GM19463 (cell line): ENCODE measurements at regions not wholly inside any gene's neighbourhood (a gene's known extent, or its start where the extent isn't known, plus 50 kb on each side); places are given as distances from the start of the nearest gene placed in this dataset.

Experiments
- ATAC-seq: cut with Tn5 transposase; IDR thresholded peaks from one replicate; pipeline ENCODE4 v1.9.1; 2021; ENCODE audit warnings: mild to moderate bottlenecking, moderate library complexity; ENCODE audit not compliant: unreplicated experiment

DNA sequence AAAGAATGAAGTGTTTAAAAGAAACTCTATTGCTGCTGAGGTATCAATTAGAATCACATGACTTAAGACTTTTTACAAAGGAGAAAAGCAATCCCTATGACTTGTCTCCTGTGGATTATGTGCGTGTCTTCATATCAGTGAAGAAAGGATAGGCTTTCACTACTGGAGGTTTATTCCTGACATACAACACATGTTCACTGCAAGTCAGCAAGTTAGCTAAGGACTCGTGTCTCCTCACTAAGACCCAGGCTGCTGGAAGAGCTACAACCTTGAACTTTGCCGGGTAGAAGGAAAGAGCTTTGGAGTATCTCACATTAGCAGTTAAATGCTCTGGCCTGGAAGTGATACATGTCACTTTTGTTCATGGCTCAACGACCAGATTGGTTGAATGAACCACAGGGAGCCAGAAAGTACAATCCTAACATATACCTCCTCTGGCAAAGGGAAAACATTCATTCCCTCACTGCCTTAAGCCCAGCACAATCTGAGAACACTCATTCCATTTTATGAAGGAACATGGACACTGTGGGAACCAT, 215.3 kb downstream of the RNF152 start:
- ATAC-seq = no peak

DNA sequence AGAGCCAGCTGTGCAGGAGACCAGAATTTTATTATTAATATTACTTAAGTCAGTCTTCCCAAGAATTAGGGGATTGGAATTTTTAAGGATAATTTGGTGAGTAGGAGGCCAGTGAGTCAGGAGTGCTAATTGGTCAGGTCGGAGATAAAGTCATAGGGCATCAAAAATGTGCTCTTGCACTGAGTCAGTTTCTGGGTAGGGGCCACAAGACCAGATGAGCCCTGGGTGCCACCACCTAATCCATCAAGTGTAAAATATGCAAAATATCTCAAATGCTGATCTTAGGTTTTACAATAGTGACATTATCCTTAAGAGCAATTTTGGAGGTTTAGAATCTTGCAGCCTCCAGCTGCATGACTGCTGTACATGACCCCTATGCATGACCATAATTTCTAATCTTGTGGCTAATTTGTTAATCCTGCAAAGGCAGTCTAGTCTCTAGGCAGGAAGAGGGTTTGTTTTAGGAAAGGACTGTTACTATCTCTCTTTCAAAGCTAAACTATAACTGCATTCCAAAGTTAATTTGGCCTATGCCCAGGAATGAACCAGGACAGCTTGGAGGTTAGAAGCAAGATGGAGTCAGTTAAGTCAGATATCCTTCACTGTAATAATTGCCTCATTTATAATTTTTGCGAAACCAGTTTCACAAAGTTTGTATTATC, 215.9 kb downstream of the RNF152 start:
- ATAC-seq = no peak

DNA sequence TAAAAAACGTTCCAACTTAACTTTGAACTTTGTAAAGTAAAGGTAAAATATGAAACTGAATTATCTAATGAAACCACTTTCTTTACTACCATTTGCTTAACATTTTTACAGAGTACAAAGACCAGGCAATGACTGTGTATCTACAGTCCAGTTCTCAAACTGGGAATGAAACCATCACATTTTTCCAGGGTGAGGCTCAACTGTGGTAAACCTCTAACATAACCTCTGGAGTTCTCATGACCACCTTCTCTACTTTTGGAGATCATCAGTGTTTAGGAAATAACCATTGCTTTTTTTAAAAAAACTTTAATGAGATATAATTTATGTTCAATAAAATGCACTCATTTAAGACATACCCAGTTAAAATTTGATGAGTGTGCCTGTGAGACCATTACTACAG, 223.5 kb downstream of the RNF152 start:
- ATAC-seq = no peak

DNA sequence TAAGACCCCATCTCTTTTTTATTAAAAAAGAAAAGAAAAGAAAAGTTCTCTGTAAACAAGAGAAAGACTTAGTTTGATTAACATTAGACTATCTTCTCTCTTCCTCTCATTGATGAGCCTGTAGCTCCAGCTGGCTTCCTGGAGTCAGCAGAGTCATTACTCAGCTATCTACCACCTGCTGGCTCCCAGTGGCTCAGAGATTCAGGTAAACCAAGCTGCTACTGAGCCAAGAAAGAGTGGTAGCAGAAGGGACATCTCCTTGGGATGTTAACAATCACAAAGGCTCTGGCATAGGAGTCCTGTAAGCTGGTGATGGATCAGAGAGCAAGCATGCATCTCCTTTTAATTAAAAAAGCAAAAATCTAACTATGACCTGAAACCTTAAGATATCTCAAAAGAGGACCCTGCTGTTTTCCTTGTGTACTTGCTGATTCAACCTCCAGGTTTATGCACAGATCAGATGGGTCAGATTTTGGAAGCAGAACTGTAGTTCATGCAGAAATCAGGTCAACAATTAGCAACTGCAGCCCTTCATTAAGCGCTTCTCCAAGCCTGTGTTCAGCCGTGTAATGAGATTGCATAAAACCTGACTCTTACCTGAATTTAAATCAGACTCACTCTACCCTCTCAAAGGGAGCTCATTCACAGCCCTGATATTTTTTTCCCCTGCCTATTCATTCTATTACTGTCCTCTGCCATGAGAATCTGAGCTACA, 225.8 kb downstream of the RNF152 start:
- no peak for ATAC-seq

DNA sequence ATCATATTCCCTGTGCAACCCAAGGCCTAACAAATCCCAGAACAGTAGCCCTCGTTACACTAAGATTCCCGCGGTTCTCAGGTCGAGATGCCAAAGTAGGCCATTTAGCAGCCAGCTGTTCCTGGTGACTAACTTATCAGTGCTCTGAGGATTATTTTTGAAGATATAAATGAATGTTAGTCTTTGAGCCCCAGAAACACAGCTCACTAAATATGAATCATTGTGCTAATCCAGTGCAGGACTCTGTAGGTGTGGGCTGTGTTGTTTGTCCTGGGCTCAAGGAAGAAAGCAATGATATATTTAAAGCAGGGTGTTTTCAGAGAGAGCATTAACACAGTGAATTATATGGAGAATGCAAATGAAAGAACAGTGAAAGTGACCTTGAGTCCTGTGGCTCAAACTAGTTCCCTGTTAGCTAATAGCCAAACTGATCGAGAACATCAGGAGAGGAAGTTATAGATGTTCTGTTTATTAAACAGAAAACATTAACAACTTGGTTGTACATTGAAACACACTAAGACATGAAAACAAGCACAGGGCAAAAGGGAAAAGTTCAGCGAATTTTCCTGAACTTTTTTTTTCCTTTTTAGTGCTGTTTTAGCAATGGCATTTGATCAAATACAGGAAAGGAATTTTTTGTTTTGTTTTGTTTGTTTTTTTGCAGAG, 228.3 kb downstream of the RNF152 start:
- ATAC-seq = no peak

DNA sequence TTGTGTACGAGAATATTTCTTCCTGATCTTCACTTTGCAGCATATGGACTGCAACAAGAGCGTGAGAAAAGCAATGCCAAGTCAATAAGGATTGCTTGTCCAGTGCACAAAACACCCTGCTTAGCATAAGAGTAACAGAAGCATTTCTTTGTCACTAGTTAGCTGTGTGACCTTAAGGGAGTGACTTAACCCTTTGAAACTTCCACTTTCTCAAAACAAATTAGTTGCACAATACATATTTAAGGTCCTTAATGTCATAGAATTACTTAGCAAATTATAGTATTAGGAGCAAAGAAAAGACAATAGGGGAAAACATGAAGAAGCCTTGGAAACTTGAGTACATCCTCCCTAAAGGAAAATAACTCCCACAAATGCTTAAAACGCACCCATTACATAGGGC, 230.1 kb downstream of the RNF152 start:
- no peak for ATAC-seq

DNA sequence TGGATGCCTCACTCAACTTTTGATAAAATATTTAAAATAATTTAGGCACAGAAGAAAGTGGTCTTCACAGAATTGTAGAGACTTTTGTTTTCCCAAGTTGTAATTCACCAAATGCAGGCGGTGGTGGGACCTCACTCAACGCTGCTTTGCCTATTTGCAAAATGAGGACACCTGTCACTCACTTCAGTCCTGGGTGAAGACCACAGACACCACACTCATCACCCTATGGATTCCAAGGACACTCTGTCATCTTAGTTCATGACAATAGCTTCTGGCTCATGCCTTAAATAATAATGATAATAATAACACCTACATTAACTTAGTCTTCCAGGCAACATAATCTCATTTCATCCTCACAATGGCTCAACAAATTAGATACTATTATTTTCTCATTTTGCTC, 234.4 kb downstream of the RNF152 start:
- no peak for ATAC-seq

DNA sequence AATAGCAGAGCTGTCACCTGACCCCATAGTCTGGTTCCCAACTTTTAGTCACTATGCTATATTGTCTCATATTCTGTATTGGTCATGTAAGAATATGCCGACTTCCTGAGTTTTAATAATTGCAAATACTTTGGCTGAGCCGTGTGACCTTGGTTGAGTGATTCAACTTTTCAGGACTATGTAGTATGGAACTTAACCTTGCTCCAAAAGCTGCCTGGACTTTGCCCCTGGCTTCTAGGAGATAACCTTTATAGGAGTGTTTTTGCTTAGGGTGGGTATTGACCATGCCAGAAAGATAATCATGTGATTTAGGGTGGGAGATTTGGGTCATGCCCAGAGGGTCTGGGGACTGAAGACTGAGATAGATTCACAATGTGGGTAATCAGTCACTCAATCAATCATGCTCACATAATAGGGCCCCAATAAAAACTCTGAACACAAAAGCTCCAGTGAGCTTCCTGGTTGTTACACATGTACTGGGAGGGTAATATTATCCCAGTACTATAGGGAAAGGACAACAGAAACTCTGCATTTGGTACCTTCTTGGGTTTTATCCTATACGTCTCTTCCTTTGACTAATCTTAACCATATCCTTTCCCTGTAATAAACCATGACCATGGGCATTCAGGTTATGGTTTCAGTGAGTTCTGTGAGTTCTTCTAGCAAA, 235.6 kb downstream of the RNF152 start:
- no peak for ATAC-seq

DNA sequence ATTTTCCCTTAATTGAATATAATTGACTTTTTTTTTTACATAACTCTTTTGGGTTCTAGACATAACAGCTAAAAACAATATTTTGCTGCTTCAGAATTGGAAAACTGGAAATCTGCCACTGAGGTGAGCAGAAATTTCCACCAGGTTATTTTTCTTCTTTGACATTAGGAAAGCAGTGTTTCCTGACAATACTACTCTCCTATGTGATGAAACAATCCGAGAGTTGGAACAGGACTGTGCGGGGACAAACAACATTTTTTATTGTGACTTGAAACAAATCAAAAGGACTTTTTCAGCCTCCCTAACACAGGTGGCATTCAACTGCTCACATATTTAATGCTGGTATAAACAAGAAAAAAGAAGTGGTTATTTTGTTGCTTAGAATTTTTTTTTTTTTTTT, 237.2 kb downstream of the RNF152 start:
- no peak for ATAC-seq

DNA sequence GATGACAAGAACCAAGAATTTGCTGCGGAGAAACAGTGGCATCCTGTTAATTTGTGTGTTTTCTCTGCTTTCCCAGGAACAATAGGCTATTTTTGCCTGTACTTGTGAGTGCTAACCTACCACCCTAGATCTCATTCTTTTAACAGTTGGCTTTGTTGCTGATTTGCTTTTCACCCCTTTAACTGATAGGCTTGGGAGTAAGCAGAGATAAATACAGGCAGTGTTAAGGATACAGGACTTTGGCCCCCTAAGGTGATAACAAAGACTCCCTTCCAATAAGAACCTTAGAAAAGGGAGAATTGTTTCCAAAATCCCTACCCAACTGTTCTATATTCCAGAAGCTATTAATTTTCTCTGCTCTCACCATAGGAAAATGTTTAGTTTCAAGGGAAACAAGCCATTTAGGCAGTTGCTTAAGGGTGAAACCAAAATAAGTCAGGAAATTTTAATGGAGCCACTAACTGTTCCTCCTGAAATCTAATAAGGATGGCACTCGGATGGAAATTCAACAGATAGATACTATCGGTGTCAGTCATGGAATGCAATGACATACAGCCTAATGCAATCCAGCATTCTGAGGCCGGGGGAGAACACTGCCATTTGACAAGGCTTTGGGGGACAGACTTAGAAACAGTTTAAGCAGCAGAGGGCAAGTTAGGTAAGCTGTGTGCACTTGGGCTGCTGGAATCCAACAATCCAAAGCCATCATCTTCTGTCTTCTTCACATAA, 238.8 kb downstream of the RNF152 start:
- ATAC-seq = no peak

DNA sequence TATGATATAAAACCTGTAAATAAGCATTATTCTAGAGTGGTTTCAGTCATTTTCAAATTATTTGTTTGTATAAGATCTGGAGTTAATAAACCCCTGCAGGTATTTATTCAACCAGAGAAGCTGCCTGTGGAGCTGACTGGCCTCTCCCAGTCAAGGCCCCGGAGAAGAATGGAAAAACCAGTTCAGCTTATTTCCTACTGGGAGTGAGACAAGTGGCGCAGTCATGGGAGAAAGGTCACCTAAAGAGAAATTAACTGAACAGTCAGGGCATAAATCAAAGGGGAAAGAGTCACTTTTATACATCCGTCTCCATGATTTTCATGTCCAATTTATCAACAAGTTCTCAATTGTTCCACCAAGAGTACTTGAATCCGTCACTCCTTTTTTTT, 240.9 kb downstream of the RNF152 start:
- no peak for ATAC-seq

DNA sequence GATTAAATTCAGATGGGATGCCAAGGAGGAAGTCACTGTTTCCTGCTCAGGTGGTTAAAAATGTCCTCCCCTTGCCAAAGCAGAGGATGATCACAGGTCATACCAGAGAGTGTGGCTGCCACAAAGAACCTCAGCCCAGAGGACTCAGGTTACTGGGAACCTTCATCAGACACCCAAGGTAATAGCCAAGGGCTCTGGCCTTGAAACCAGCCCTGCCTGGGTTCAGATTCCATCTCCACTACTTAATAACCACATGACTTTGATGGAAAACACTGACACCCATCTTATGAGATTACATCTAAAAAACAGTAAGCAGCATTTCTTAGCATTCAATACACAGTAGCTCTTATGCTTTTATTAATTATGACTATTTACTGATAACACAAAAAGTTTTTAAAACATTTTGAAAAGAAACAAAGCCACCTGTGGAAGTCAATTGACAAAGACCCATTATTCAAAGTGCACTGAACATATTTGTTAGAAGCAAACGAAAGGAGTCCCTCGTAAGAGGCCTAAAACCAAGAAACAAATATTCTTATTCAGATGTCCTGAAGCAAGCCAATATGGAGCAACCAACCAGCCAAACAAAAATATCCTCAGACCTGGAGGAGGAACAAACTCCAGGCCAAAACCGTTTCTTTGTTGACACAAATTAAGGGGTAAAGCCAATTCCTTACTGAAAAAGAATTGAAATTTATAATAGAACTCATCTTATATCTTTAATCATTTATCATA, 241.5 kb downstream of the RNF152 start:
- ATAC-seq = no peak

DNA sequence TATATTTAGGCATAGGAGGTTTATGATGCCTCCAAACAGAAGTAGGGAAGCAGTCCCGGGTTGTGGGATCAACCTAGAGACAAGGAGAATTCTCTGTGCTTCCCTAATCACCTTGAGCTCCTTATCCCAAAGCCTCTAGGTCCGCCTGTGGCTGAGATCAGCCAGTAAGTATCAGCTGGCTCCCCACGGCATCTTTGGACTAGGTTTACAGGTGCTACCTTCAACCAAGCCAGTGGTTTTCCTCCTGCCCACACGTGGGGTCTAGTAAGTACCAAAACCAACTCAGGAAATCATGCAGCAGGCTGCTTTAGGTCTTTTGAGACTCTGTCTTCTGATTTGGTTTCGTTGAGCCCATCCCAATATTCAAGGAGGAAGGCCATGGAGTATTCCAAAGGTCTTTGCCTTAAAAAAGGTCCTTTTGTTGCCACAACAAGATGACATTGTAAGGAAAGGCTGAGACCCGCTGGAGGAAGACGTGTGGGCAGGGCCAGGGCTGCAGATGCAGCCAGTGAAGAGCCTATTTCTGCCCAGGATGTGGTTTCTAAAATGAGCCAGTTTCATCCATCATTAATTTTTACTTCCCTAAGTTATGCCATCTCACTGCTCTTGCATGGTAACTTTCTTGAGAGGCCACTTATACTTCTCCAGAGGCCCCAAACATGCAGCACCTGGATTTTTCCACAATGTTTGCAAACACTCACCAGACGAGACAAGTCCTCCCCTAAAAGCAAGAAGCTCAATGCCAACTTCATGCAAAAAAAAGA, 248.7 kb downstream of the RNF152 start:
- ATAC-seq = peak; percentile 54

DNA sequence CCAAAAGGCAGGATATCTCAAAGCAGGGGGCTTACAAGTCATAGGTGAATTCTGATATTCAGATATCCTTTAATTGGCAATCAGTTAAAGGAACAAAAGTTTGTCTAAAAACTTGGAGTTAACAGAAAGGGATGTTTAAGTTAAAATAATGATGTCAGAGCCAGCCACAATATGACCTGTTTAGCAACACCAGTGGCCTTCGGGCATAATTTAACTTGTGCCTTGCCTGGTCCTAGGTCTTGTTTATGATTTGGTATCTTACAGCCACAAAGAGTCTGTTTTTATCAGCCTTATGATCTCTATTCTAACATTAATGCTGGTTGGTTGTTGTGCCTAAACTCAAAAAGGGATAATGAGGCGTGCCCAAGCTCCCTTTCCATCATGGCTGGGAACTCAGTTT, 252.9 kb downstream of the RNF152 start:
- no peak for ATAC-seq

DNA sequence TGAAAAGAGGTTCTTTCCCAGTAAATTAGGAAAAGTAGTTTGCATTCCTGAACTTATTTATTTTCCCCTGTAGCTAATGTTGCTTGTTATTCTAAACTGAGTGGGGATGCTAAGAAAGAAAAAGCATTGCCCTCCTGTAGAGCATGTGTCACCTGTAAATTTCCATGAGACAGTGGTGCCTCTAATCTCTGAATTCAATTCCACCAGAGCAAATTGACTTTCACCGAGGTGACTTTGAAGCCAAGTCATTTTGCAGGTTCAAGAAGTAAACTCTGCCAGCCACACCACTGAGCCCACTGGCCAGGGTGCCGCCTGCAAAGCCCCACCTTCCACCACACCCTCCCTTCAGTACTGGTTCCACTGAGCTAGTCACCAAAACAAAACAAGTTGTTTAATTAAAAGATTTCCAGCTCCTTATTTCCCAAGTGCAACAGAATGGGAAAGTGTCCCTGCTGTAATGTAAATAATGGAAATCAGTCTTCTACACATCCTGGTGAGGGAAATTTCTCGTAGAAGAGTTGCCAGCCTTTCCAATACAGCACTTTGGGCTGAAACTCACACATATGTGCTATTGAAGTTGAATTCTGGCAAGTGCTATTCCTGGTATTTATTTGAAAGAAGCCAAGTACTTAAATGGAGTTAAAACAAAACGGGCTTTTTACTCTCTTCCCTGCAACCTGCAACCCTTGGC, 254.8 kb downstream of the RNF152 start:
- ATAC-seq = no peak

DNA sequence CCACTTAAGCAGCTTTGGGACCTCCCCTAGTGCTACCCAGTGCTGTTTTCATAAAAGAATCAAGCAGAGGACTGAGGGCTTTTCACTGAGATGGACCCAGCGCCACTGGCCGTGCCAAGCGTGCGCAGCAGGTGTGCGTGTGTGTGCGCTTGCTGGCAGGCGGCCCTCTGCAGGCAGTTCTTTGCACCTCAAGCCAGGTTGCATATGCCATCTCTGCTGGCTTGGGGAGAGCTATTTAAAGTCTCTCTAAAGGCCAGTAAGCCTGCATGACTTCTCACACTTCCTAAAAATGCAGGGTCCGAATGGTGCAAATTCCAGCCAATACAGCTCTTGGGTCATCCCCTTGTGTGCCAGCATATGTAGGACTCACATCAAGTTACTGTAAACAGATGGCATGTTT, 255.5 kb downstream of the RNF152 start:
- ATAC-seq = no peak

DNA sequence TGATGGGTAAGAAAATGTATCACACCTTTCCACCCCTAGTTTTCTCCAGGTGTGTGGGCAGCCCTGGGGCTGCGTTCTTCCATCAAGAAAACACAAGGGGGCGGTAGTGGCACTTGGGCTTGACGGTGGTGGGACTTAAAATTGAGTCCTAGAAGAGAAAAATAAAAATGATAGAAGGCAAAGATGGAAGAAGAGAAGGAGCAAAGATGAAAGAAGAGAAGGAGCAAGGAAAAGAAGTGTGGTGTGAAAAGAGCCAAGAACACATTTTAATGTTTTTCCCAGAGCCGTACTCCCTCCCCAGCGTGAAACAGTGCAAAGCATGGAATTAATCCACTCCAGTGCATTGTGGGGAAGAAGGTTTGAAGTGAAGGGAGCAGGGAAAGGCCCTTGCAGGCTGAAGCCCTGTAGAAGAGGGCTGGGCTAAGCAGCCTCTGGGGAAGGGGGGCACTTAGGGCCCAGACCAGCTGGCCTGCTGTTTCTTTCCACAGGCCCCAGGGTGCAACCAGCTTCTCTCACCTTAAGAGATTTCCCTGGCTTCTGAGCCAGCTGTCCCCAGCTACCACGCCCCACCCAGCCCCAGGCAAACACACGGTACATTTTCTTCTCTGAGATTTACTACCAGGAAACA, 256.8 kb downstream of the RNF152 start:
- no peak for ATAC-seq

DNA sequence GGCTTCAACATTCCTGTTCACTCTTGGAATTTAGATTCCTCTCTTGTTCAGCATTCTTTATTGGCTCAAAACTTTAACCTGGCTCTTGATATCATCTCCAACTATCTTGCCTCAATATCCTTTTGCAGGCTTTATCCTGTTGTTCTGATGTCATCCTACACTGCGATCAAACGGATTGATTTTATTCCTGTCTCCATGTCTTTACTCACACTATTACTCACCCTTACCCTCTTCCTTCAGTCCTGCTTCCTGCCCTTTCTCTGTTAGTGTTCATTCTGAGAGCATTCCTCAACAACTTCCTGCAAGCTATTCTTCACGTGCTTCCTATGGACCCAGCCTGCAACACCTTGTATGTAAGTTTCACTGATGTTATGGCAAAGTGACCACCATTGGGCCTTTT, 264.7 kb downstream of the RNF152 start:
- ATAC-seq = no peak
